Duodenal mucosa (tissue), 2 donors: ENCODE measurements at regions not wholly inside any gene's neighbourhood (a gene's known extent, or its start where the extent isn't known, plus 50 kb on each side); places are given as distances from the start of the nearest gene placed in this dataset.

Experiments
- H3K27ac ChIP-seq: one replicate; pipeline ENCODE4 v1.7.0; 2013; ENCODE audit warnings: low read depth, low read length
- H3K27me3 ChIP-seq, 2 donors: one replicate each; pipeline ENCODE4 v1.7.0; 2013; ENCODE audit warnings: low read length in 2 of 2, control low read depth in 1 of 2; ENCODE audit not compliant: insufficient read depth in 2 of 2, control insufficient read depth in 1 of 2
- H3K36me3 ChIP-seq, 2 donors: one replicate each; pipeline ENCODE4 v1.7.0; 2013; ENCODE audit warnings: low read length in 2 of 2, control low read depth in 1 of 2; ENCODE audit not compliant: insufficient read depth in 2 of 2, control insufficient read depth in 1 of 2
- H3K4me1 ChIP-seq, 2 donors: one replicate each; pipeline ENCODE4 v1.7.0; 2013; ENCODE audit warnings: low read length in 2 of 2, control low read depth in 1 of 2; ENCODE audit not compliant: insufficient read depth in 2 of 2, control insufficient read depth in 1 of 2
- H3K4me3 ChIP-seq, 2 donors: one replicate each; pipeline ENCODE4 v1.7.0; 2013; ENCODE audit warnings: low read length in 2 of 2, low read depth in 1 of 2
- H3K9ac ChIP-seq, 2 donors: one replicate each; pipeline ENCODE4 v1.7.0; 2013; ENCODE audit warnings: low read length in 2 of 2, low read depth in 1 of 2
- H3K9me3 ChIP-seq, 2 donors: one replicate each; pipeline ENCODE4 v1.7.0; 2013; ENCODE audit warnings: low read length in 2 of 2, control low read depth in 1 of 2; ENCODE audit not compliant: control insufficient read depth in 1 of 2

- Histone ChIP-seq H3K36me3 (no peaks in the 10 kb centered on the region), H3K27ac (no peak overlapping the region), H3K4me1 (peaks cover 7 to 18% of the 10 kb centered on the region in 2 donors), H3K4me3 (no peak overlapping the region), H3K9me3 (no peaks in the 10 kb centered on the region), H3K27me3 (no peaks in the 10 kb centered on the region), H3K9ac (no peak overlapping the region)
Measured at GRCh38 chr9:90009447-90009846, 404.6 kb downstream of the GADD45G start.

GRCh38 chr9:90010793-90011192 lies 406.0 kb downstream of the GADD45G start:
- Histone ChIP-seq H3K4me3 (no peak overlapping the region), H3K4me1 (peaks cover 7 to 18% of the 10 kb centered on the region in 2 donors), H3K27ac (no peak overlapping the region), H3K27me3 (no peaks in the 10 kb centered on the region), H3K36me3 (no peaks in the 10 kb centered on the region), H3K9ac (no peak overlapping the region), H3K9me3 (no peaks in the 10 kb centered on the region)

GRCh38 chr9:90012949-90013348 lies 408.1 kb downstream of the GADD45G start:
- H3K4me3 ChIP-seq: no peak overlapping the region
- no peak overlapping the region for H3K9ac ChIP-seq
- no peak overlapping the region for H3K27ac ChIP-seq
- no peaks in the 10 kb centered on the region for H3K9me3 ChIP-seq
- peaks cover 7 to 11% of the 10 kb centered on the region in 2 donors for H3K4me1 ChIP-seq
- H3K36me3 ChIP-seq: no peaks in the 10 kb centered on the region
- no peaks in the 10 kb centered on the region for H3K27me3 ChIP-seq

GRCh38 chr9:90013778-90014177 lies 409.0 kb downstream of the GADD45G start:
- no peak overlapping the region for H3K4me3 ChIP-seq
- H3K4me1 ChIP-seq: peaks cover 7 to 9% of the 10 kb centered on the region in 2 donors
- no peak overlapping the region for H3K9ac ChIP-seq
- H3K27ac ChIP-seq: no peak overlapping the region
- no peaks in the 10 kb centered on the region for H3K36me3 ChIP-seq
- no peaks in the 10 kb centered on the region for H3K27me3 ChIP-seq
- no peaks in the 10 kb centered on the region for H3K9me3 ChIP-seq

DNA sequence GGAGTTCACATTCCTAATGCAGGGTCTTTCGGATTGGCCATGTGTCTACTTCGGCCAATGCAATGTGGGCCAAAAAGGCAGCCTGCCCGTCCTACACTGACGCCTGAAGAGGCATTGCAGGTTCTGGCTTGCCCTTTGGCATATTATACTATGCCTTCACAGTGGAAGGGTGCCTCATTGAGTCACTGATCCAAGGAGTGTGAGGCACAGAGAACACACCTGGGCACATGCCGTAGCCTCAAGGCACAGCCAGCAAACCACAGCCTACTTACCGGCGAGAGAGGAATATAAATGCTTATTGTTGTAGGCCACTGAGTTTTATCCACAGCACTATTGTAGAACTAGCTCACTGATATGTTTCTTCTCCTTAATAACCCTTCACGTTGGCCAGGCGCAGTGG lies 409.6 kb downstream of the GADD45G start:
- Histone ChIP-seq H3K9me3 (no peaks in the 10 kb centered on the region), H3K27me3 (no peaks in the 10 kb centered on the region), H3K4me3 (no peak overlapping the region), H3K27ac (no peak overlapping the region), H3K9ac (no peak overlapping the region), H3K36me3 (no peaks in the 10 kb centered on the region), H3K4me1 (peaks cover 7 to 9% of the 10 kb centered on the region in 2 donors)

- Histone ChIP-seq H3K4me3 (no peak overlapping the region), H3K27me3 (no peaks in the 10 kb centered on the region), H3K9ac (no peak overlapping the region), H3K36me3 (no peaks in the 10 kb centered on the region), H3K9me3 (no peaks in the 10 kb centered on the region), H3K27ac (no peak overlapping the region), H3K4me1 (peaks cover 7 to 9% of the 10 kb centered on the region in 2 donors)
Measured at GRCh38 chr9:90016272-90016671, 411.5 kb downstream of the GADD45G start.

- Histone ChIP-seq H3K27me3 (no peaks in the 10 kb centered on the region), H3K4me3 (no peak overlapping the region), H3K27ac (no peak overlapping the region), H3K9ac (no peak overlapping the region), H3K9me3 (peaks cover 0 to 4% of the 10 kb centered on the region in 2 donors), H3K4me1 (peaks cover 7 to 11% of the 10 kb centered on the region in 2 donors), H3K36me3 (no peaks in the 10 kb centered on the region)
Measured at GRCh38 chr9:90017679-90018078, 412.9 kb downstream of the GADD45G start.

DNA sequence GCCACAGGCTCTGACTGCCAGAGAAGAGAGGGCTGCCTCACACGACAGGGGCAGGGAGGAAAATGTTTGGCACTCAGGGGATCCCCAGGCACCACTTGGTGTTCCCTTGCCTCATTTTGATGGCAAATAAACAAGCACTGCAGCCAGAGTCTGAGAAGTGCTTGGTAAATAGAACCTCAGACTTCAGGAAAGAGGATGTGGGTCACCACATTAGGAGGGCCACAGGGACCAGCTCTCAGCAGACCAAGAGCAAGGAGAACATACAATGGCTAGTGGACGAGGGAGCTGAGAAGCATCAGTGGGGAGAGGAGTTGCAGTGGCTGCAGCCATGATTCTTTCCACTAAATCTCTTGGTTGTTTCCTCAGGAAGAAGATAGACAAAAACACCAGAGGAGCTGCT lies 413.9 kb downstream of the GADD45G start:
- H3K27me3 ChIP-seq: no peaks in the 10 kb centered on the region
- H3K4me1 ChIP-seq: peaks cover 0 to 4% of the 10 kb centered on the region in 2 donors
- no peak overlapping the region for H3K4me3 ChIP-seq
- no peak overlapping the region for H3K27ac ChIP-seq
- H3K9me3 ChIP-seq: peaks cover 0 to 5% of the 10 kb centered on the region in 2 donors
- H3K9ac ChIP-seq: no peak overlapping the region
- H3K36me3 ChIP-seq: no peaks in the 10 kb centered on the region

GRCh38 chr9:90019626-90020025 lies 414.8 kb downstream of the GADD45G start:
- H3K9ac ChIP-seq: no peak overlapping the region
- H3K27ac ChIP-seq: no peak overlapping the region
- H3K36me3 ChIP-seq: no peaks in the 10 kb centered on the region

DNA sequence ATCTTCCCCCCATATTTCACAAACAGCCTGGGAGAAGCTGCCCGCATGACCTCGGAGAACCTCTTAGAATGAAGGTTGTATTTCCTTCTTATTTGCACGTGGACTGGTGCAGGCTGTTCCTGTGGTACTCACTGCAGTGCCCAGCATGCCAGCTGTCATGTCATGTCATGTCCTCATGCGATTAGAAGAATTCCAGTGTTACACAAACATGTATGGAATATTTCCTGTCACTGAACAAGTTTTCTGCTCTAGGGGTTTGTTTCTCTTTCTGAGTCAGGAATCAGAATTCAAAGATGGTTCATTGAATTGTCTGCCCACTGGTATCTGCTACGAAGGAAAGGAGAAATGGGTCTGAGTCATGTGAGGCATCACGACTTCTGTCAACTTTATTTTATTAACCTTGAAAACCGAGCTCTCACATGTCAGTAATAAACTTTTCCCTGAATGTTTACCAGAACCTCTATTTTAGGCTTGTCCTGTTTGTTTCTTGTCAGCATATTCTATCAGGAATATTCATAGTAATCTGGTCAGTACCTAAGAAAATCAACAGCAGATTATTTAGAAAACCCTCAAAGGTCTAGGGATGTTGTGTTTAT lies 415.6 kb downstream of the GADD45G start:
- Histone ChIP-seq H3K9me3 (peaks cover 0 to 5% of the 10 kb centered on the region in 2 donors), H3K4me1 (peaks cover 8 to 13% of the 10 kb centered on the region in 2 donors), H3K27ac (no peak overlapping the region), H3K27me3 (no peaks in the 10 kb centered on the region), H3K4me3 (no peak overlapping the region), H3K36me3 (no peaks in the 10 kb centered on the region), H3K9ac (no peak overlapping the region)

More at GRCh38 chr9:90019626-90020025, 414.8 kb downstream of the GADD45G start:
- H3K4me1 ChIP-seq: peaks cover under 1 to 6% of the 10 kb centered on the region in 2 donors
- H3K9me3 ChIP-seq: peaks cover 0 to 5% of the 10 kb centered on the region in 2 donors
- H3K4me3 ChIP-seq: no peak overlapping the region
- H3K27me3 ChIP-seq: no peaks in the 10 kb centered on the region
